H1 (cell line): ENCODE measurements at regions not wholly inside any gene's neighbourhood (a gene's known extent, or its start where the extent isn't known, plus 50 kb on each side); places are given as distances from the start of the nearest gene placed in this dataset.

ENCODE experiments used
- CHD1 ChIP-seq: IDR thresholded peaks from 2 replicates; pipeline ENCODE4 v1.6.1; 2012; ENCODE audit warnings: low read depth, low read length, improper control_type of control experiment
- EZH2 ChIP-seq: fragments of 200-600 bp; sonication (generic); IDR thresholded peaks from 2 replicates; pipeline ENCODE4 v1.7.1; 2012; ENCODE audit warnings: low read depth, mild to moderate bottlenecking, moderate library complexity, low read length, inconsistent platforms; ENCODE audit not compliant: severe bottlenecking
- HDAC6 ChIP-seq: IDR thresholded peaks from one replicate; pipeline ENCODE4 v1.7.1; 2012; ENCODE audit warnings: low read depth, mild to moderate bottlenecking, inconsistent platforms, low read length, moderate library complexity
- KDM1A ChIP-seq: fragments of 200-600, 300-600 bp; sonication (generic); IDR thresholded peaks from 2 replicates; pipeline ENCODE4 v1.7.1; 2016; ENCODE audit warnings: mild to moderate bottlenecking, low read length, borderline replicate concordance

DNA sequence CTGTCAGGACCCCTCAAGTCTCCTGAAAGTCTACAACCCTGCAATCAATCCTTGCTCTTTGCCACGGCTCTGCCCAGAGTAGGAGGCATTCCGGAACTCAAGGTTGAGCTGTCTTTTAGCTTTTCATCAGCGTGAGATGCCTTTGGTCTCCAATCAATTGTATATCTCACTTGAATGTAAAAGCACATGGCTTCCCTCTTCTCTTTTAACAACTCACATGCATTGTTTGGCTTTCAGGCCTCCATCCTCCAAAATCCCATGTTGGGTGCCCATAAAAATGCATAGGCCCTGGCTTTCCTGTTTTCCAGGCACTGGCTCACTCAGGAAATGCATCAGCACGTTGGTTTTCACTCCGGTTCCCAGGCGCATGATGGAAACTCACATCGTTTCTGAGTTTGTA, 64.0 kb upstream of the FOXF1 start (continued):
- TF ChIP-seq CHD1: no peak
- TF ChIP-seq HDAC6: no peak
- TF ChIP-seq KDM1A: no peak
- TF ChIP-seq EZH2: no peak
- TF ChIP-seq, all 59 proteins: peak for 0
